HG02852 (cell line): ENCODE measurements at regions not wholly inside any gene's neighbourhood (a gene's known extent, or its start where the extent isn't known, plus 50 kb on each side); places are given as distances from the start of the nearest gene placed in this dataset.

Experiments
- ATAC-seq: cut with Tn5 transposase; IDR thresholded peaks from one replicate; pipeline ENCODE4 v1.9.1; 2021; ENCODE audit warnings: mild to moderate bottlenecking, moderate library complexity; ENCODE audit not compliant: unreplicated experiment

DNA sequence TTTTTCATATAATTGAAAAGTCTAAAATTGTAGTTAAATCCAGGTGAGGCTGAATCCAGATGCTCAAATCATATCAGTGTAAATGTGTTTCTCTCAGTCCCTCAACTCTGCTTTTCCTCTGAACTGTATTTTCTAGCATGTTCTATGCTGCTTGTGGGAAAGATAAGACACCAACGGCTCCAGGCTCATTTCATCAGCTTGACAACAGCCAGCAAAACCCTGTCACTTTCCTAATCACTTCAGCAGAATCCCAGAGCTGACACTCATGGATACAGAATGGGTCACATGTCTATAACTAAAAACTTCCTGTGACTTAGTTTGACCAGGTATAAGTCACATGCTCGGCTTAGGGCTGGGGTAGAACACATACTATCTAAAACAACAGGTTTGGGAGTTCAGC, 179.4 kb upstream of the ADRA1B start:
- no peak for ATAC-seq

DNA sequence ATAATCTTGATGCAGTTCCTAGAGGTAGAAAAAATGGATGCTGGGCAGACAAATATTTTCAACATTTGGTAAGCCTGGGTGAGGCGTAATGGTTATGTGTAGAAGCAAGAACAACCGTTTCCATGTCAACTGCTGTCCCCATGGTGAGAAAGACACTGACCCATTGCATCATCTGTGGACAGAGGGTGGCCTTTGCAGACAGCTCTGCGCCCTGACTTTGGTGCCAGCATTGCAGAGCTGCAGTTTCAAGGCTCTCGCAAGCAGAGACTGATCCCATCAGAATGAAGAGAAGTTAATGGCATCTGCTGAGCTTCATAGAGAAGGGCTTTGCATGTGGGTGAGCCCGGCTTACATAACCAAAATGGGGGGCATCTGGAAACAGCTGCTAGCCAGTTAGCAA, 179.0 kb upstream of the ADRA1B start:
- no peak for ATAC-seq

DNA sequence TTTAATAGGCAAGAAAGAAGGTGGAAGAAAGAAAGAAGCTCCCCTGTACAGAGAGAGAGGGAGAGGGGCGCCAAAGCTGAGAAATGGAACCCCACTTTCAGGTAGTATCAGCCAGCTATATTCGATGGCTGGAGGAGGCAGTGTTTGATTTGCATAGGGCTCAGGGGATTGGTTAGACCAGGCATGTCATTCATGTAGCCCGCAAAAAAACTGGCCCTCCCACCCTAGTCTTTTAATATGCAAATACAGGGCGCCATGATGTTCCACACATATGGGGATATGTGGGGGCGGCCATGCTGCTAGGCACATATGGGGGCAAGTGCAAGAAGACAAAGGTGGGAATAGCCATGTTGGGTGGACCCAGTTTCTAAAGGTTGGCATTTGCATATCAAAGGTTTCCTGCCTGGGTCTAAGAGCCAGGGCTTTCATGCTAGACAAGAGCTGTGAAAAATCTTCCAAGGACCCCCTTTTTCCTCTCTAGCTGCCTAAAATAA, 174.4 kb upstream of the ADRA1B start:
- no peak for ATAC-seq

DNA sequence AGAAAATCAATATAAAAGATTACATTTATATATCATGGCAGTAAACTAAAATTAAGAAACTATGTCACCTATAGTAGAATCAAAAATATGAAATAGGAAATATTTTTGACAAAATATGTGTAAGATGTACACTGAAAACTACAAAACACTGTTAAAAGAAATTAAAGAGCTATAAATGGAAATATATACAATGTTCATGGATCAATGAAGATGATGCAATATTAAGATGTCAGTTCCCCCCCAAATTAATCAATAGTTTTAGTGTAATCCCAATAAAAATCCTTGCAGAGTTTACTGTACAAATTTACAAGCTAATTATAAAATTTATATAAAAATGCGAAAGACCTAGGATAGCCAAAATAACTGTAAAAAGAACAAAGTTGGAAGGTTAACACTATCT, 173.0 kb upstream of the ADRA1B start:
- no peak for ATAC-seq

DNA sequence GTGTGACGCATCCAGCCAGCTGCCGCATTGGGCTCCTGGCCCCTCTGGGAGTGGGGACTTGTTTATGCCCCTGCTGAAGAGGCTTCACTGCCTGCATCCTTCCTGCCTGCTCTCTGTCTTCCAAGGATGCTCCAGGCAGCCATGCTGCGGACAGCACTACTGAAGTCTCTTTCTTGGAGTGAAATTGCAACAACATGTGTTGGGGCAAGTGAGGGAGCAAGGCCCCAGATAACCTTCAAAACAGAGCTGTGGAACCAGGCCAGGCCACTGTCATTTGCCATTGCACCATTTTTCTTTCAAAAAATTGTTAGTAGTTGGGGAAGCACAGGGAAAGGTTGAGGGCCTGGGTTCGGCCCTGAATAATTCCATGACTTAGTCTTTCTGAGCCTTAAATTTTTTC, 169.6 kb upstream of the ADRA1B start:
- no peak for ATAC-seq

DNA sequence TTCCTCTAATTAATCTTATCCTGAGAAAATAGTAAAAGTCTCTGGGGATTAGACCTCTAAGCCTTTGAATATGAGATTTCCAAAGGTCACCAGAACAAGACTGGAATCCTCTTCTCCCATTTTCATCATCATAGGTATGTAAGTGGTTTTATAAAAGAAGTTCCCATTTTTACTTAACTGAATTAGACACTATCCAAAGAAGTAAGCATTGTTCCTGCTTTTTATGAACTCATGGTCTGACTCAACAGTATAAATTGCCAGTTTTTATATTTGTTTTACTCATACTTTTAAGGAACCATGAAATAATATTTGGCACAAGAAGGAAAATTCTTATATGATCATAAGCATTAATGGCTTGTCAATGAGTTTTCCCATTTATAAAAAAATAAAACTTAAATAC, 167.1 kb upstream of the ADRA1B start:
- ATAC-seq: no peak

DNA sequence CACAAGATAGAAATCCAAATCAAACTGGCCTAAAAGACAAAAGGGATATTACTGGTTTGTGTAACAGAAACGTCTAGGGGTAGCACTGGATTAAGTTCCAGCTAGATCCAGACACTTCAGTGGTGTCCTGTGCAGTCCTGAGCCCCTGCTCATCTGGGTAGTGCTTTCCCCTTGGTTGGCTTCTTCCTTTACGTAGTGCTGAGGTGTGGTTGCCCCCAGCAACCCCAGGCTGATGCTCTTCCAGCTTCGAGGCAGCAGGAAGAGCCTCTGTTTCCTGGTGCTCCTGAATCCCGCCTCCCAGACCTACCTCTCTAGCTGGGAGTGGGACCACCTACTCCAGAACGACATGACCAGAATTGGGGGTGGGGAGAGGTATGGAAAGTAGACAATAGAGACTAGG, 166.1 kb upstream of the ADRA1B start:
- ATAC-seq: no peak

DNA sequence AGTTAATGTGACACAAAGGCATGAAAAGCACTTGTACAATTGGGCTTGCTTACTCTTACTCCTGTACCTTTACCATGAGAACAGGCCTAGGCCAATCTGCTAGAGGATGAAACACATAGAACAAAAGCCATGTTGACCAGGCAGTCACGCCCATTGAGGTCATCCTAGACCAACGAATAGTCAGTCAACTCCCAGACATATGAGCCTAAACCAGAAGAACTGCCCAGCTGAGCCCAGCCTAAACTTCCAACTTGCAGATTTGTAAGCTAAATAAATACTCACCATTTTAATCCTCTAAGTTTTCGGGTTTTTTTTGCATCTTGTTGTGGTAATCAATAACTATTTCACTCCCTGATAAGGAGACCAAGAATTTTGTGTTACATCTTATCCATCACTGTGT, 164.8 kb upstream of the ADRA1B start:
- ATAC-seq: no peak

DNA sequence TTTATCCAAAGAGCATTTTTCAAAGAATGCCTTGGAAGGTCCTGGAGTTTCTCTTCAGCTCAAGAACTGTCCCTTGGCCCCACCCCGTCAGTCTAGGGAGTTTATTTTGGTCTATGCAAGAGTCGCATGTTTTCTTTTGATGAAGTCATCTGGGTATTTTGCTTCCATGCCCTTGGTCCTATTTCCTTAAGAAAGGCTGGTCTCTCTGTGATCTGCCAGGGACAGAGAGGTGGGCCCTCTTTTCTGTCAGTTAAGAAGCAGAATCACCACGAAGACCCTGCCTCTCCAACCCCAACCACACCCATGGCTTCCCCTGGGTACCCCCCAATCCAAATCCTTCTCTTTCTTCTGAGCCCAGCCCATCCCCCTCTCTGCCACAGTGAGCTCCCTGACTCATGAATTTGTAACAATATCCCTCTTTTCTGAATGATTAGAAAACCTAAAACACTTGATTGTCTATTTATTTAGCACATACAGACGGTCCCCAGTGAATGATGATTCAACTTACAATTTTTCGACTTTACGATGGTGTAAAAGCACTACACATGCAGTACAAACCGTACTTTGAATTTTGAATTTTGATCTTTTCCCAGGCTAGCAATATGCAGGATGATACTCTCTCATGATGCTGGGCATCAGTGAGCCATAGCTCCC, 163.5 kb upstream of the ADRA1B start:
- no peak for ATAC-seq

DNA sequence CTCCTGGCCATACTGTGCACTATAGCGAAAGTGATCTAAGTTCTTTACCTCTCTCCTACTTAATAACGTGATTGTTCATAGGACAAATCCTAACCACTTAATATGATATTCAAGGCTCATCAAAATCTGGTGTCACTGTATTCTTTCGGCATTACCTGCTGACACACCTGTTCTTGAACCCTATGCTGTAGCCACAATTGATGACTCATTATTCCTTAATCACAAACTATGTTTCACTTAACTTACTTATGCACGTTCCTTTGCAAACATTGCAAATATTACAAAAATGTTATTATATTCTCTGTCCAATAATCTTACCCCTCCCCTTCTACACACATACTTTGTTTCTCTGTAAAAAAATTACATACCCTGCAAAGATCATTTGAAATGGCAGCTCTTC, 158.1 kb upstream of the ADRA1B start:
- no peak for ATAC-seq

DNA sequence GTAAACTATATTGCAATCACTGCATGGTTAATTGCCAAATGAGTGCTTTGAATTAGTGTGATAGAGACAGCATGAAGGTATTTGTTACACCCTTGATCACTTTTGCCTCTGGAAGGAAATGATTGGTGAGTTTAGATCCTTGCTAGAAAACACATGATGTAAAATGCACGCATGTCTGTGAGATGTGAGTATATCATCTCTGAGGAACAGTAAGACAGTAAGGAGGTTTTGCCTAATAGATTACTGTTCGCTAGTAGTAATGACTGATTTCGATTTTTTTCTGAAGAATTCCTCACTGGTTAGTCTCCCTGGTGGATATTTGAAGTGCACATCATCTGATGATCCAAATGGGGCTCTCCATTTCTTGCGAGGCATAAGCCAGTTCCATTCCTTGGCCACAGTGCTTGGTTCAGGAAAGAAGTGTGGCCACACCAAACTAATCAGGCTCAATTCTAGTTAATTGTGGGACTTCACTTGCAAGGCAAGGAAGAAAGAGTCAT, 156.4 kb upstream of the ADRA1B start:
- no peak for ATAC-seq

DNA sequence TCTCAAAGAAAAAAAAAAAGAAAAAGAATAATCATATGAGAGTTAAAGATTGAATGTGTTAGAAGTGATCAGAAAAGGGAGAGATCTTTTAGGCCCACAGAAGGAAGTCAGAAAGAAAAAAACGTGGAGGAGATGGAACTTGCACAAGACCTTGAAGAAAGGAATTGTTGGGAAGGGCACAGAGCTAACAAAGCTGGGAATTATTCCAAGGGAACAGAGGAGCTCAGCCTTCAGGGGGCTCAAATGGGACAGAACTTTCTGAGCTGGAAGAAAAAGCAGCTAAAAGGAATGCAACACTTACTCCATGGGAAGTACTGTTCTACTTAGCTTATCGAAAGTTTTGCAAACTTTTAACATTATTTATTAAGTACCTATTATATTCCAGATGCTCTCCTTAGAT, 153.4 kb upstream of the ADRA1B start:
- no peak for ATAC-seq

DNA sequence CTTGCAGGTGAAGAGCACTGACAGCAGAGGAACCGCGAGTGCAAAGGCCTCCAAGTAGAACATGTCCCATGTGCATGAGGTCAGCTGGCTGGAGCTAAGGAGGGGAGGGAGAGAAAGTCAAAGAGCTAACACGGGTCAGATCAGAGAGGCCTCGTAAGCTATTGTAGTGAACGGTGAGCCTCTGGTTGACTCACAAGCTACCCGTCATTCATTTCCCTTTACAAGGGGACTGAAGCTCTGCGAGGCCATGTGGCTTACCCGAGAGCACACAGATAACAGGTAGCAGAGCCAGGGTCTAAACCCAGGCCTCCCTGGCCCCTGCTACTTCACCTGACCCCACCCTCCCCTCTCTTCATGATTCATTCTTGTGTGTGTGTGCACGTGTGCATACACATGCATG, 152.7 kb upstream of the ADRA1B start:
- no peak for ATAC-seq

DNA sequence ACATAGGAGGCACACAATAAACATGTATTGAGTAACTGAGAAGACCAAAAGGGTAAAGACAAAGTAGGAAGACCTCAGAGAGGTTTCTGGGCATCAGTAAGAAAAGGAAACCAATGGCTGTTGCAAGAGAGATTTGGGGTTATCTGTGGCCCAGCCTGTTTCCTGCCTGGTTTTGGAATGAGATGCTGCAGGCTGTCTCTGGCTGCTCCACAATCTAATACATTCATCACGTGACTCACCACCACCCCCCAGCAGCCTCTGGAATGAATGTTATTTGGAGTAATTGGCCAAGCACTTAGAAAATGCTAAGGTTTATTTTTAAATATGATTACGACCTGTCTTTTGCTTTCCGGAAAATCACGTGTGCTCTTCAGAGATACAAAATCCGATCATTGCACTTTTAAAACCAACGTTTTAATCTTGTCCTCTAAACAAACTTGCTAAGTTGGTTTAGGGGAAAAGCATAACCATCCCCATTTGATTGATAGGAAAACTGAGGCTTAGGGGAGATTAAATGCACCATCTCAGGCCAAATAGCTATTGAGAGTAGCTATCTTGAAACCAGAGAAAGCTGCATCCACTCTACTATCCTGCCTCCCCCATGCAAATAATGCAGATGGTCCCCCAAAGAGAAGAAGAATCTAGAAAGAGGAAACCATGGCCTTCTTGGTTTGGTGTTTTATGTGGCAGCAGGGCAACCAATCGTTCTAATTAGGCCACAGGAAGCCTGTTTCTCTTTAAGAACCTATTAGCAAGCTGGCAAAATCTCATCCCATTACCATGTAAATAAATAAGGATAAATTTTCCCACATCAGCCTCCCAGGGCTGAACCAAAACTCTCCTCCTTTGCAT, 151.8 kb upstream of the ADRA1B start:
- ATAC-seq: no peak

DNA sequence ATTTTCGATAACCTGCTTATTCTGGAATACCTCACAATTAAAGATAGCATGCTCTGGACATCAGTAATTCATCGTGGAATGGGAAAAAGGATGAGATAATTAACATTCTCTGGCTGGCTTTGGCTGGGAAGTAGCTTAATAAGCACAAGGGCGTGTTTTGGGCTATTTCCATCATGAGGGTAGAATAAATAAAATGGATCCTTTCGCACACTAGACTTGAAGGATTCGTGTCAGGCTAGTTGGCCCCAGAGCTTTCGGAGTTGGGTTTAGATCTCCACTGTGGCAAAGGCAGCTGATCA, 151.2 kb upstream of the ADRA1B start:
- ATAC-seq: no peak

DNA sequence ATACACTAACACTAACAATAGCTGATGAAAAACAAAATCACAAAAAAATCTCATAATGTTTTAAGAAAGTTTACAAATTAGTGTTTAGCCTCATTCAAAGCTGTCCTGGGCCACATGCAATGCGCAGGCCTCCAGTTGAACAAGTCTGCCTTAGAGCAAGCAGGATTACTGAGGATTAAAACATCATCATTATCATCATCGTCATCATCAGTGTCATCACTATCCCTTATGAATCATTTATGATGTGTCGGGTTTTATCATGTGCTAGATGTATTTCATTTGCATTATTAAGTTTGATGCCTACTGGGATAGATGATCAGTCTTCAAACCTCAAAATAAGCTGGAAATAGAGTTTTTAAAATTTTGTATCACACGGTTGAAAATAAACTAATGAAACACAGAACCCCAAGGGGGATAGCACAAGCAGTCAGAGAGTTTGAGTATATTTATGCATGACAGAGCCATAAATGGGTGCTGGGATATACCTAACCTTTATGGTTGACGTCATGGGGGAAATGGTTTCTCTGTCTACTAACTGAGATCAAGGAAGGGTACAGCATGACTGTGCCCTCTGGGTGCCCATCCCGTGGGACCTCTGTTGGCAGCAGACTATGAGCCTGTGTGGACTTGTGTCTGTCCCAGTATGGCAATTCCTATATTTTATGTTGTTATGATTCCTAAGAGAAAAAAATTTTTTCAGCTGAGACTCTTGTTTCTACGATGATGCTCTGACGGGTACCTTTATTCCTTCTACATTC, 150.3 kb upstream of the ADRA1B start:
- ATAC-seq: no peak

DNA sequence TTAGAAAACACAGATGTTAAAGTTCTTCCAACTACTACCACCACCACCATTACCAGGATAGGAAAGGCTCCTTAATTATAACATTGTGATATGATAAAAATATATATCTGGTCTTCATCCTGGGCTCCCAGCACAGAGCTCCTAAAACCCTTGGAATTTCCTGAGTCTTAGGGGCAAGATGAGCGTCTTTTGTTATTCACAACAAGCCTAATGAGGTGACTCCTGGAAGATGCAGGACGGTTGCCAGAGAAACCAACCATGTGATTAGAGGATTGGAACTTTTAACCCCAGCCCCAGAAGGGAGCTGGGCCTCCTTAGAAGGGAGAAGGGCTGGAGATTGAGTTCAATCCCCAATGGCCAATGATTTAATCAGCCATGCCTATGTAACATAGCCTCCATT, 148.0 kb upstream of the ADRA1B start:
- no peak for ATAC-seq

DNA sequence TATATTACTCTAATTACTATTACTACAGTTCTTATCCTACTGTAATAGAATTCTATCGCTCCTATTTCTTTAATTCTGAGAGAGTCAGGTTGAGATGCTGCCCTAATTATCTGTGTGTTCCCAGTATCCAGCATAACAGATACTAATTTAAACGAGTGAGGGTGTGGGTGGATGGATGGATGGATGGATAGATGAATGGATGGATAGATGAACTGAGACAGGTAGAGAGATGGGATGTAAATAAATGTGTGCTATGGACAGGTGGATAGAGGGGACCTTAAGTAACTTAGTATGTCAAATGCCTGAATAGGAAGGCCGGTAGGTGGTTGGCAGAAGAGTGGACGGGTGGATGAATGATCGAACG, 143.6 kb upstream of the ADRA1B start:
- no peak for ATAC-seq

DNA sequence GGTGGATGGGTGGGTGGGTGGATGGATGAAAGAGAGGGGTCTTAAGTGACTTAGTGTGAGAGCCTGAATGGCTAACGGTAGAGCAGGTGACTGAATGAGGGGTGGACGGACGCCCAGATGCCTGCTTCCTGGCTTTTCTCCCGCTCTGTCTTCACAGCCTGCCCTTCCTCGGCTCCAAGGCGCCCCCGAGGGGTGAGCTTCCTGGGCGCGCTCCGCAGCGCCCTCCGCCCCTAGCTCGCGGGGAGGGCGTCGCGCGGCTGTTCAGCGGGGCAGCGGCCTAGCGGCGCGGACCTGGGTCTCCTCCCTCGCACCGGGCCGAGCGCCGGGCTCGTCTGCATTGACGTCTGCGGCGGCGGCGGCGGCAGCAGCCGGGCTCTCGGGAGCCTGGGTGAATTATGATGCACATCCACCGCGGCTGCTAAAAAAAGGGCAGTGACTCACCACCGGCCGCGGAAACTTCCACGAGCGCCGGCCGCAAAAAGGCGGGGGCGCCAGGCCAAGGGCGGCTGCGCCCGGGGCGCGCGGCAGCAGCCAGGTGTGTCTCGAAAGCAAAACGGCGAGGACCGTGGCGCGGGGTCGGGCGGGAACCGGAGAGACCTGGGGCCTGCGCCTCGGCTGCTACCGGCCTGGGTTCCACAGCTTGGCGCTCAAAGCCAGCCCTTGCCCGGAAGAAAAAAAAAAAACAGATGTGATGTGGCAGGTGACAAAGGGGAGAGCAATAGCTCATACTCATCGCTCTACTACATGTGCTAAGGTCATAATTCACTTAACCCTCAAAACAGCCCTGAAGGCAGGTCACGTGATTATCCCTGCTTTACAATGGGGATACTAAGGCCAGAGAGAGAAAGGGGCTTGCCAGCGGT, 143.0 kb upstream of the ADRA1B start:
- peak; percentile 90 for ATAC-seq

DNA sequence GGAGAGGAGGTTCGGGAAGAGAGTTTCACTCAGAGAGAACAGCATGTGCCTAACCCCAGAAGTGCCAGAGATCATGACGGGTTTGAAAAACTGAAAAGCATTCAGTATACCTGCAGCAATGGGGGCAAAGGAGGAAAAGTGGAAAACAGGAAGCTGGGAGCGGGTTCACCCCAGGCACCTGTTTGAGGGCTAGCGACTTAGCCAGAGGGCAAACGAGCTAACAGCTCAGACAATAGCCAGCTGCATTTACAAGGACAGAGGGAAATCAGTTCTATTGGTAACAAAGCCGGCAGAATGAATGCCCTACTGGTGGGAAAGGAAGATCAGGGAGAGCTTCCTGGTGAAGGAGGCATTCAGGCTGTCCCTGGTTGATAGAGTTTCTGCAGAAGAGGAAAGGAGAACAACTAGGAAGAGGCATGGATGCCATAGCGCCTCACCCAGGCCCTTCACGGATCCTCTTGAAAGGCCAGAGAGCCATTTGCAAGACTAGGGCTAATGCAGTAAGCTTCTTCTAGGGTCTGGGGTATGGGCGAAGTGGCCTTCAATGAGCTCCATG, 141.7 kb upstream of the ADRA1B start:
- ATAC-seq: no peak

DNA sequence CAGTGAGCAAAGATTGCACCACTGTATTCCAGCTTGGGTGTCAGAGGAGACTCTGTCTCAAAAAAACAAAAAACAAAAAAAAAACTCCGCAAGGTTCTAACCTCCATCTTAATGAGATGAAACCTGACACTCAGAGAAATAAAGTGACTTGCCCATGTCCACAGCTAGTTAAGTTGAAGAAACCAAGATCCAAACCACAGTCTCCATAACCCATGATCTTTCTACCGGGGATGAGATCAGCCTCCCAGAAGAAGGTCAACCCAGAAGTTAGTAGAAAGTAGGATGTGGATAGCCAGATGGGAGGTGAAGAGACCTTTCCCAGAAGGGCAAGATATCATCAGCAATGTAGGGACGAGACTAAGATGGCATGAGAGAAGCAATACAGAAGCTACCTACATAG, 140.4 kb upstream of the ADRA1B start:
- no peak for ATAC-seq
